GM12892 (cell line): ENCODE measurements at regions not wholly inside any gene's neighbourhood (a gene's known extent, or its start where the extent isn't known, plus 50 kb on each side); places are given as distances from the start of the nearest gene placed in this dataset.

Experiments used
- DNase-seq: peaks from one replicate; pipeline ENCODE4 v3.0.0; 2011; ENCODE audit not compliant: insufficient read length
- FAIRE-seq: peaks from 2 replicates; lab custom pipeline; 2011; peaks lifted over from hg19 to GRCh38; lab: Jason Lieb, UNC
- POLR2A ChIP-seq: IDR thresholded peaks from 2 replicates; pipeline ENCODE4 v1.6.1; 2011; ENCODE audit warnings: low read depth, low read length, control low read depth
- POLR2AphosphoS5 ChIP-seq: IDR thresholded peaks from 2 replicates; pipeline ENCODE4 v1.6.1; 2011; ENCODE audit warnings: low read depth, low read length, control low read depth
- TAF1 ChIP-seq: IDR thresholded peaks from 2 replicates; pipeline ENCODE4 v1.6.1; 2011; ENCODE audit warnings: low read depth, mild to moderate bottlenecking, control low read depth, low read length, borderline replicate concordance

DNA sequence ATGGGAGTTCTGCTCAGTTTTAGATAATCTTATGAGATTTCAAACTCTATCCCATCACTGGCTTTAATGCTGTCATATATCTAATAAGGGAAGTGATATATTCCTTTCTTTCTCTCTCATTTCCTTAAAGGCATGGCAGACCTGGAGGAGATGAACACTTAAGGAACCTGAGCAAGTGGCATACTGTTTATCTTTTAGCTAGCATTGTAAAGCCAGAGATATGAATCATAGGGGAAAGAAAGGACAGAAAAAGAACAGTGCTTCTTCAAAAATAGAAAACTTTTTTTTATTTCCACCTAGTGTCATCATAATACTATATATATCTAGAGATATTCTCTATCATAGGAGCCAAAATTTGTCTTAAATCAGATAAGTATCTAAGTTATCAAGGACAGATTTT, 68.3 kb upstream of the PSMA6 start:
- no peak for DNase-seq
- FAIRE-seq = no peak

DNA sequence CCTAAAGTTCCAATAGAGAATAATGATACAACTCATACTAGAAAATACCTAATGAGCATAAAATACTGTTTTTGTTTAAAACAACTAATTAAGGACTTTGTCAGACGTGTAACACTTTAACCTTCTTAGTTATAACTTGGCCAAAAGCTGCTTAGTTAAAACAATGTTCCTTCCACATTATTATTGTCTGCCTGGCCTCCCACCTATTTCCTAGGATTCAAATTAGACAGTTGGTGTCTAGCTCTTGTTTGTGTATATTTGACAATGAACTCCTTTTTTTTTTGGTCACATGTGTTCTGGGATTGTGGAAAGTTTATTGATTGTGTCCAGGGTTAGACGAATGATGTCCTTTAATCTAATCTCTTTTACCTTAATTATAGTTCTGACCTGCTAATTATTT, 67.6 kb upstream of the PSMA6 start:
- FAIRE-seq = no peak
- DNase-seq = no peak
- TF ChIP-seq TAF1 (no peak), POLR2A (no peak), POLR2AphosphoS5 (no peak)

More for the DNA sequence above, 68.3 kb upstream of the PSMA6 start:
- no peak for TF ChIP-seq POLR2A
- no peak for TF ChIP-seq TAF1
- no peak for TF ChIP-seq POLR2AphosphoS5

DNA sequence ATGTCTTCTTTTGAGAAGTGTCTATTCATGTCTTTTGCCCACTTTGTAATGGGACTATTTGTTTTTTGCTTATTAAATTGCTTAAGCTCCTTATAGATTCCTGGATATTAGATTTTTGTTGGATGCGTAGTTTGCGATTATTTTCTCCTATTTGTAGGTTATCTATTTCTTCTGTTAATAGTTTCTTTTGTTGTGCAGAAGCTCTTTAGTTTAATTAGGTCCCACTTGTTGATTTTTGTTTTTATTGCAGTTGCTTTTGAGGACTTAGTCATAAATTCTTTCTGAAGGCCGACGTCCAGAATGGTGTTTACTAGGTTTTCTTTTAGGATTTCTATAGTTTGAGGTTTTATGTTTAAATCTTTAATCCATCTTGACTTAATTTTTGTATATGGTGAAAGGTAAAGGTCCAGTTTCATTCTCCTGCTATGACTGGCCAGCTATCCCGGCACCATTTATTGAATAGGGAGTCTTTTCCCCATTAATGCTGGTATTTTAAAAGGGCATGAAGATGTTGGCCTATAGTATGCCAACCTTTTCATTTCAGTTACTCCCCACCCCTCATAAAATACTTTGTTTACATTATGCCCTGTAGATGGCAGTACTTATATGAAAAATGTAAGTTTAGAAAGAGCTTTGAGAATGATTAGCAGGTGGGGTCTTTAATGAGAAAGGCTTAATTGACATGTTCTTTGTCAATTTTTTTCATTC, 62.9 kb upstream of the PSMA6 start:
- TF ChIP-seq POLR2AphosphoS5 = no peak
- TF ChIP-seq POLR2A = no peak
- TF ChIP-seq TAF1 = no peak
- FAIRE-seq (peak; percentile 63), DNase-seq (no peak)

DNA sequence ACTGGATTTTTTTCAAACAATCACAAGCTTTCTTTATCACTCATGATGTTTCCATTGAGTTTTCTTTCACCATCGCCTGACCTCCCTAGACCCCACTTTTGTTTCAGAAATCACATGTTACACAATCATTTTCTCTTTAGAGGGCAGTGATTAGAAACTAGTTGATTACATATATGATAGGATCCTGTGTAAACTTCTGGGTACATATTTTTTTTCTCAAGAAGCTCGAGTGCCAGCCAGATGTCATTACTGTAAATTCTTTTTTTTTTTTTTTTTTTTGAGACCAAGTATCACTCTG, 62.4 kb upstream of the PSMA6 start:
- no peak for TF ChIP-seq POLR2AphosphoS5
- no peak for TF ChIP-seq POLR2A
- no peak for TF ChIP-seq TAF1
- no peak for FAIRE-seq

DNA sequence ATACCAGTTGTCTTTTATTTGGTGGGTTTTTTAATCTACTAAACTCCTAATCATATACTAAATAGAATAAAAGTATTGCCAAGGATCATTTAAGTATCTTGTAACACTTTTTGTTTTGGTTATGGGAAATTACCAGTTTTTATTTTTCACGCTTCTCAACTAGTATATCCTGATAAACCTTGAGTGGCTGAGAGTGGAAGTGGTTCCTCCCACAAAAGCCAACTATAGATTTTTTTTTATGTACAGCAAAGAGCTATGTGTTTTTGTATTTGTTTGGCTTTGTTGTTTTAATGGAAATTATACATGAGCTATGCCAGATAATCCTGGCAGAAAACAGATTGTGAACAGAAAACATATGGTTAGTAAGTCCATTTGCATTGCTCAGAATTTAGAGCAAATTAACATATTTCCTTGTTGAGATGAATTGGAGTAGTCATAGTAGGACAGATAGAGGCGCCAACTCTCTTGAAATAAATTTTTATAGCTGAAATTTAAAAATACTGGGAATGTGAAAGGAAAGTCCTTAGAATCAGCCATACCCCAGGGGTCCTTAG, 60.9 kb upstream of the PSMA6 start:
- TF ChIP-seq POLR2A (no peak), TAF1 (no peak), POLR2AphosphoS5 (no peak)
- DNase-seq (no peak), FAIRE-seq (no peak)

More for the DNA sequence above, 62.4 kb upstream of the PSMA6 start:
- no peak for DNase-seq

DNA sequence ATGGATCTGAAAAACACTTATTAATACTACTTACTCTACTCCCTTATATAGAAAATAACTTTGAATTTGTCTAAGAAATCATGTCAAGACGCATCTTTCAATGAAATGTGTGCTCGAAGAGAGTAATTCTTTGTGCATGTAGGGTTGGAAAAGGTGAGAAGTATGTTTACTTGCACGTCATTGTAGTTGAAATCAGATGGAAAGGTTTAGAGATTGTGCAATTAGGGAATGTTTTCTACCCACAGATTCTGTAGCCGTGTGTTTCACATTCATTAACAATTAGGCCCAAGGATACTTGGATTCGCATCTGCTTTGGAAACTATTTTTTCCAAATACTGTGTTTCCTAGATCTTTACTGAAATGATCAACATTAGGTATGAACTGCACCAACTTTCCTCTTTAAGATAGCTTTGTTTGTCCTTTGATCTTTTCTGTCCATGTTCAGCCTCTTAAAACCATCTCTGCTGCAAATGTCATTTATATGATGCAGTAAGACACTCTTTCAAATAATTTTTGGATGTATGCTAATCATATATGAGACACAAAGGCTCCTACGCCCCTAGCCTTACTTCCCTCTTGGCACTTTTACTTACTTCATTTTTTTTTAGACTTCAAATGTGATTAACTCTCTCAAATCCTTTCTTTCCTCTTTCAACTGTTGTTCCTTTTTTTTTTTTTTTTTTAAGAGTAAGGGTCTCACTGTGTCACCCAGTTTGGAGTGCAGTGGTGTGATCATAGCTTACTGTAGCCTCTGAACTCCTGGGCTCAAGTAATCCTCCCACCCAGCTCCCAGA, 58.0 kb upstream of the PSMA6 start:
- DNase-seq (no peak), FAIRE-seq (no peak)
- TF ChIP-seq POLR2AphosphoS5 = no peak

DNA sequence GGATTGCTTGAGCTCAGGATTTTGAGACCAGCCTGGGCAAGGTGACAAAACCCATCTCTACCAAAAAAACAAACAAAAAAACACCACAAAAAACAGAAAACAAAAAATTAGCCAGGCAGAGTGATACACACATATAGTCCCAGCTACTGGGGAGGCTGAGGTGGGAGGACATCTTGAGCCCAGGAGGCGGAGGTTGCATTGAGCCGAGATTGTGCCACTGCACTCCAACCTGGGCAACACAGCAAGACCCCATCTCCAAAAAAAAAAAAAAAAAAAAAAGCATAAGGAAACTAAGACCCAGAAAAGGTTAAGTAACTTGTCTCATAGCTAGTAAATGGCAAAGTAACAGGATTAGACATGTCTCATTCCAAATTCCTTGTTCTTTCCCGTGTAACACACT, 56.3 kb upstream of the PSMA6 start:
- no peak for FAIRE-seq
- TF ChIP-seq POLR2A (no peak), TAF1 (no peak), POLR2AphosphoS5 (no peak)
- DNase-seq = no peak

DNA sequence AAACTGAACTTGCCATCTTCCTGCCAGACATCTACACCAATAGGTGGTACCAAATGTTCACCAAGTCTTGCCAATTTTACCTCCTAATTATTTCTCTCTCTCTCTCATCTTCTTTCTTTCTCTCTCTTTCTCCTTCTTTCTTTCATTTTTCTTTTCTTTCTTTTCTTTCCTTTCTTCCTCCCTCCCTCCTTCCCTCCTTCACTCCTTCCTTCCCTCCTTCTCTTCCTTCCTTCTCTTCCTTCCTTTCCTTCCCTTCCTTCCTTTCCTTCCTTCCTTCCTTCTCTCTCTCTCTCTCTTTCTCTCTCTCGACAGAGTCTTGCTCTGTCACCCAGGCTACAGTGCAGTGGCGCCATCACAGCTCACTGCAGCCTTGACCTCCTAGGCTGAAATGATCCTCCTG, 55.4 kb upstream of the PSMA6 start:
- FAIRE-seq = no peak
- TF ChIP-seq POLR2AphosphoS5 (no peak), TAF1 (no peak), POLR2A (no peak)
- no peak for DNase-seq

DNA sequence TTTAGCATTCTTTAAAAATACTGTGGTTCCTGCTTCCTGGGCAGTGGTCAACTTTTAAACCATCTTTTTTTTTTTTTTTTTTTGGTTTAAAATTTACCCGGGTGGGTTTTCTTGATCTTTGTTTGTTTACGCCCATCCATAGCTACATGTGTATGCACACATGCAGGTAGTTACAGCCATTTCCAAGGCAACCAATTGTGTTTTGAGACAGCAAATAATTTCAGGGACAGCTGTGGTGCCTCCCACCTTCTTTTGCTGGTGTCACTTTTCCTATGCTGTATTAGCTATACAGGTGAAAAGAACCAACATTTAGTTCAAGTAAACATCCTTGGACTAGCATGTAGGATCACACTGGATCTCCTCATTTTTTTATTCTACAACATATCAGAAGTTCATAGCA, 52.0 kb upstream of the PSMA6 start:
- FAIRE-seq (no peak), DNase-seq (no peak)
- TF ChIP-seq POLR2A (no peak), TAF1 (no peak)
